A549 (cell line): ENCODE measurements at regions not wholly inside any gene's neighbourhood (a gene's known extent, or its start where the extent isn't known, plus 50 kb on each side); places are given as distances from the start of the nearest gene placed in this dataset.

ENCODE experiments used
- ATAC-seq, 2 experiments: fragments of 200-7000 bp in 1 of 2; fragments of >200 bp in 1 of 2; cut with Nextera tagmentation in 1 of 2; cut with Tn5 transposase in 1 of 2; 3 replicates each; pipeline versions ENCODE4 v1.8.0 to v1.9.1; 2018 to 2020; ENCODE audit warnings: mild to moderate bottlenecking in 1 of 2, moderate library complexity in 1 of 2
- CTCF ChIA-PET: fragments of 300-600 bp; sonication (Branson Sonifier 250); formaldehyde crosslinking; extraction: SDS; loops from one replicate; lab custom pipeline; 2021; ENCODE audit warnings: antibody characterized with exemption, inconsistent platforms; lab: Yijun Ruan, JAX
- POLR2A ChIA-PET: fragments of 350-600 bp; formaldehyde crosslinking; extraction: SDS; loops from one replicate; lab custom pipeline; 2021; ENCODE audit warnings: antibody characterized with exemption, inconsistent platforms; lab: Yijun Ruan, JAX
- DNase-seq, 2 experiments: peaks; one replicate each; pipeline versions ENCODE4 v3.0.0 to v3.0.0-alpha.2; 2011 to 2016; ENCODE audit warnings: low read depth in 1 of 2, low spot score in 1 of 2
- FAIRE-seq: peaks from 2 replicates; lab custom pipeline; 2011; peaks lifted over from hg19 to GRCh38; lab: Jason Lieb, UNC
- H3K27ac ChIP-seq, 2 experiments: fragments of >200 bp; sonication (Bioruptor Twin); formaldehyde crosslinking; 3 replicates each; pipeline ENCODE4 v1.5.1; 2016 to 2017
- H3K4me1 ChIP-seq: fragments of >200 bp; sonication (Bioruptor Twin); formaldehyde crosslinking; 3 replicates; pipeline ENCODE4 v1.6.1; 2016
- H3K4me2 ChIP-seq: fragments of >200 bp; sonication (Bioruptor Twin); formaldehyde crosslinking; 3 replicates; pipeline ENCODE4 v1.6.1; 2016
- H3K4me3 ChIP-seq: fragments of >200 bp; sonication (Bioruptor Twin); formaldehyde crosslinking; 3 replicates; pipeline ENCODE4 v1.5.1; 2016
- H3K9me3 ChIP-seq: fragments of >200 bp; sonication (Bioruptor Twin); formaldehyde crosslinking; 3 replicates; pipeline ENCODE4 v1.6.1; 2016
- BHLHE40 ChIP-seq: IDR thresholded peaks from 2 replicates; pipeline ENCODE4 v1.6.1; 2012; ENCODE audit warnings: low read depth, low read length, inconsistent platforms
- CBX2 ChIP-seq: fragments of 200-600 bp; sonication (generic); IDR thresholded peaks from 2 replicates; pipeline ENCODE4 v1.6.1; 2016; ENCODE audit warnings: low read depth, mild to moderate bottlenecking, borderline replicate concordance
- CBX8 ChIP-seq: fragments of 200-600 bp; sonication (generic); IDR thresholded peaks from 2 replicates; pipeline ENCODE4 v1.6.1; 2016
- CEBPB ChIP-seq, 2 experiments: fragments of >200 bp in 1 of 2; sonication (Bioruptor Twin) in 1 of 2; formaldehyde crosslinking in 1 of 2; IDR thresholded peaks; 2 replicates each; pipeline ENCODE4 v1.6.1; 2012 to 2016
- CHD2 ChIP-seq: fragments of 150-350 bp; IDR thresholded peaks from 2 replicates; pipeline ENCODE4 v1.6.1; 2014; ENCODE audit warnings: low read length; ENCODE audit not compliant: partially characterized antibody
- EP300 ChIP-seq, 2 experiments: fragments of >200 bp; sonication (Bioruptor Twin); formaldehyde crosslinking; IDR thresholded peaks; 2 replicates in 1 of 2; 3 replicates in 1 of 2; pipeline ENCODE4 v1.6.1; 2016 to 2017
- FOSL2 ChIP-seq, 2 experiments: fragments of 450-650 bp in 1 of 2; fragments of >200 bp in 1 of 2; sonication (Bioruptor Twin) in 1 of 2; formaldehyde crosslinking; IDR thresholded peaks; 2 replicates each; pipeline versions ENCODE4 v1.5.0 to v1.6.1; 2016 to 2020; ENCODE audit warnings: mild to moderate bottlenecking in 1 of 2, moderate library complexity in 1 of 2
- FOXS1 ChIP-seq: fragments of 250-450 bp; sonication (Bioruptor Pico); IDR thresholded peaks from 2 replicates; pipeline ENCODE4 v1.5.0; 2020; ENCODE audit warnings: mild to moderate bottlenecking, moderate library complexity
- HMGXB4 ChIP-seq: fragments of 250-450 bp; sonication (Bioruptor Pico); IDR thresholded peaks from 2 replicates; pipeline ENCODE4 v1.5.0; 2021; ENCODE audit warnings: mild to moderate bottlenecking, moderate library complexity, borderline replicate concordance
- HOXA7 ChIP-seq: fragments of 250-450 bp; sonication (Bioruptor Pico); IDR thresholded peaks from 2 replicates; pipeline ENCODE4 v1.5.0; 2020; ENCODE audit warnings: mild to moderate bottlenecking, moderate library complexity
- HOXB13 ChIP-seq: fragments of 250-450 bp; sonication (Bioruptor Pico); IDR thresholded peaks from 2 replicates; pipeline ENCODE4 v1.5.0; 2020; ENCODE audit warnings: low read depth, mild to moderate bottlenecking, moderate library complexity
- KDM5A ChIP-seq: fragments of 200-600 bp; sonication (generic); IDR thresholded peaks from 2 replicates; pipeline ENCODE4 v1.6.1; 2016; ENCODE audit warnings: antibody characterized with exemption, mild to moderate bottlenecking
- MAFK ChIP-seq: fragments of 450-650 bp; IDR thresholded peaks from 2 replicates; pipeline ENCODE4 v1.6.1; 2014; ENCODE audit not compliant: partially characterized antibody
- MAX ChIP-seq: IDR thresholded peaks from 2 replicates; pipeline ENCODE4 v1.6.1; 2012
- PBX3 ChIP-seq: IDR thresholded peaks from 2 replicates; pipeline ENCODE4 v1.6.1; 2012
- POLR2A ChIP-seq: IDR thresholded peaks from 2 replicates; pipeline ENCODE4 v1.6.1; 2012; ENCODE audit warnings: mild to moderate bottlenecking, low read length
- POLR2AphosphoS2 ChIP-seq: conservative IDR thresholded peaks from 2 replicates; pipeline ENCODE4 v1.6.1; 2012; ENCODE audit warnings: low read length, improper control_type of control experiment, inconsistent platforms
- RARB ChIP-seq: fragments of 250-450 bp; sonication (Bioruptor Pico); IDR thresholded peaks from 2 replicates; pipeline ENCODE4 v1.8.0; 2021; ENCODE audit warnings: mild to moderate bottlenecking, moderate library complexity
- SMC3 ChIP-seq: fragments of >200 bp; sonication (Bioruptor Twin); formaldehyde crosslinking; IDR thresholded peaks from 3 replicates; pipeline ENCODE4 v1.6.1; 2018; ENCODE audit warnings: inconsistent platforms
- SREBF2 ChIP-seq: fragments of 450-650 bp; IDR thresholded peaks from 2 replicates; pipeline ENCODE4 v1.6.1; 2014; ENCODE audit warnings: mild to moderate bottlenecking, moderate library complexity
- TP53 ChIP-seq: fragments of 250-450 bp; sonication (Bioruptor Pico); IDR thresholded peaks from 2 replicates; pipeline ENCODE4 v1.5.0; 2021; ENCODE audit warnings: mild to moderate bottlenecking, moderate library complexity
- ZFP36 ChIP-seq: fragments of 450-650 bp; IDR thresholded peaks from 2 replicates; pipeline ENCODE4 v1.6.1; 2014; ENCODE audit warnings: borderline replicate concordance; ENCODE audit not compliant: partially characterized antibody
- ZSCAN20 ChIP-seq: fragments of 250-450 bp; sonication (Bioruptor Pico); IDR thresholded peaks from 2 replicates; pipeline ENCODE4 v1.8.0; 2022; ENCODE audit warnings: mild to moderate bottlenecking, moderate library complexity
- WGBS: methylation state at CpG from one replicate; pipeline ENCODE4 v1.1.6; 2017; ENCODE audit errors: missing lambda C conversion rate; 5-methylcytosine and 5-hydroxymethylcytosine counted together
- TF ChIP-seq, protein P1 (sequence below): fragments of >200 bp; sonication (Bioruptor Twin); formaldehyde crosslinking; IDR thresholded peaks from 3 replicates; pipeline ENCODE4 v1.5.1; 2016

- Histone ChIP-seq H3K27ac (no peak overlapping the region), H3K4me2 (no peak overlapping the region), H3K4me1 (peaks cover 5% of the 10 kb centered on the region; the same call in 1 of the 3 replicates), H3K9me3 (no peaks in the 10 kb centered on the region), H3K4me3 (no peak overlapping the region)
- DNase-seq, result no peak
- TF ChIP-seq SMC3, result no peak
- no peak for TF ChIP-seq HOXB13 (CRISPR knock-in tag)
- no peak for TF ChIP-seq TP53 (CRISPR knock-in tag)
- no peak for TF ChIP-seq CBX8
- TF ChIP-seq CBX2, result no peak
- TF ChIP-seq HOXA7 (CRISPR knock-in tag), result no peak
- TF ChIP-seq EP300 (IDR thresholded peaks at IDR 0.05), result no peak
- no peak for TF ChIP-seq PBX3
- no peak for TF ChIP-seq POLR2AphosphoS2
- ChIA-PET CTCF (interaction anchor here (1.3 to 2.5 kb wide), 3 partner anchors 17 to 1305 kb away, joined by 3 to 7 read pairs (median 6); no protein-coding TSS in a partner anchor), POLR2A (no interaction called here)
- ATAC-seq, result no peak
- 89% methylated on average over 5 of the region's 5 CpGs for WGBS
- no peak for FAIRE-seq
Measured at GRCh38 chr12:30824311-30824710, 69.6 kb upstream of the CAPRIN2 start.

DNA sequence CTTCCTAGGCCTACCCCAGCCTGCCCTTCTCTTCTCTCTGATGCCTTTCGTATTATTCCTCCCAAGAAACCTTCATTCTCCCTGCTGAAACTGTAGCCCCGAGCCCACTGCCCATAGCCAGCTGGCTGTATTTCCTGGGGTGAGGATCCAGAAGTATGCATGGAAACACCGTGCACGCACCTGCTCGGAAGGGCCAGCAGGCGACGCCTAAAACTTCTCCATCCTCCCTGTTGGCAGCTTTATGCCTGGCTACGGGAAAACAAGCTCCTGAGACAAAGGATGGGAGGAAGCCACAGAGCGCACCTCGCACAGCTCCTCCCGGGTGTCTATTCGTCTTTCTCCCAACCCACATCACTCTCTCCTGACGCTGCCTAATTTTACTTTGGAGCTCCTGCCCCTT is 69.0 kb upstream of the CAPRIN2 start:
- WGBS, result 81% methylated on average over 13 of the region's 13 CpGs
- TF ChIP-seq FOXS1 (CRISPR knock-in tag) (no peak), CBX8 (no peak), RARB (CRISPR knock-in tag) (no peak), ZFP36 (no peak)
- no peak for DNase-seq

DNA sequence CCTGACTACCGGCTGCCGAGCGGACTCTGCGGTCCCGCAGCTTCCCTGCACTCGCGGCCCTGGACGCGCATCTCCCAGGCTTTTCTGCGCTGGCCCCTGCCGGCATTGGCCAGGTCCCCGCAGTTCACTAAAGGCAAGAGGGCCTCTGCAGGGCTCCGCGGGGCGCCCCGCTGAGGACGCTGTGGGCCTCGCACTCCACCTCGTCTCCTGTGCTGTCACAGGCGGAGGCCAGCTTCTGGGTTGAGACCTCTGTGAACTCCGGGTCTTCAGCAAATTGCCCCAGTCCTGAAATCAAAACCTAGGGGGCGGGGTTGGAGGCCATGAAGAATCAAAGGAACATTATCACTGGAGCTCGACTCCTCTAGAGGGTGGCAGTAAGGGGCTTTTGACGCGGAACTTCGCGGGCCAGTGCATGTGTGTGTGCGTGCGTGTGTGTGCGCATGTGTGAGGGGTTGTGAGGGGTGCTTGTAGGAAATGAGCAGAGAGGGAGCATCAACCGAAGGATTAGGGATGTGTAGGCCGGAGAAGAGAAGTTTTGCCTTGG is 68.5 kb upstream of the CAPRIN2 start:
- ATAC-seq, result peak; percentile 77 to 84
- peaks cover 5% of the 10 kb centered on the region; the same call in 1 of the 3 replicates for H3K4me1 ChIP-seq
- CTCF ChIA-PET, result interaction anchor here (1.3 to 2.5 kb wide), 5 partner anchors 16 to 1304 kb away, joined by 3 to 7 read pairs (median 5); no protein-coding TSS in a partner anchor
- POLR2A ChIA-PET, result interaction anchor here (0.7 to 1.9 kb wide), 3 partner anchors 27 to 70 kb away, joined by 3 to 12 read pairs (median 7); partner anchors contain the start of gene CAPRIN2
- WGBS, result 84% methylated on average over 24 of the region's 32 CpGs
- TF ChIP-seq MAFK (no peak), FOSL2 (IDR thresholded peaks at IDR 0.05) (no peak), FOSL2 (CRISPR knock-in tag; IDR thresholded peaks at IDR 0.05) (no peak)
- no peak for FAIRE-seq
- peak overlapping the region; percentile 87 for H3K4me2 ChIP-seq
- DNase-seq, result peak in 1 of 2 experiments; percentile 43
- H3K9me3 ChIP-seq, result no peaks in the 10 kb centered on the region
- H3K27ac ChIP-seq, result peak overlapping the region; percentile 79 to 80
- peak overlapping the region; percentile 54 for H3K4me3 ChIP-seq

More for the DNA sequence above, 69.0 kb upstream of the CAPRIN2 start:
- Histone ChIP-seq H3K9me3 (no peaks in the 10 kb centered on the region), H3K4me1 (peaks cover 5% of the 10 kb centered on the region; the same call in 1 of the 3 replicates), H3K27ac (no peak overlapping the region), H3K4me3 (no peak overlapping the region), H3K4me2 (no peak overlapping the region)
- ATAC-seq (0 out of 6 replicates have a peak, but pooled peaks of 1 of the 2 experiments have one; percentile 2), FAIRE-seq (no peak)
- POLR2A ChIA-PET, result interaction anchor here (1.9 kb wide), 1 partner anchor 28 kb away, joined by 12 read pairs; no protein-coding TSS in a partner anchor
- CTCF ChIA-PET, result interaction anchor here (1.3 to 2.5 kb wide), 3 partner anchors 16 to 1304 kb away, joined by 3 to 7 read pairs (median 6); no protein-coding TSS in a partner anchor

GRCh38 chr12:30822385-30823155 is 67.8 kb upstream of the CAPRIN2 start:
- no peaks in the 10 kb centered on the region for H3K9me3 ChIP-seq
- DNase-seq (peak; percentile 52), FAIRE-seq (no peak), ATAC-seq (peak; percentile 74 to 85)
- peak overlapping the region; percentile 79 to 80 for H3K27ac ChIP-seq
- CTCF ChIA-PET, result interaction anchor here (1.2 to 1.4 kb wide), 3 partner anchors 21 to 69 kb away, joined by 3 to 6 read pairs (median 5); no protein-coding TSS in a partner anchor
- peaks cover 5% of the 10 kb centered on the region; the same call in 1 of the 3 replicates for H3K4me1 ChIP-seq
- POLR2A ChIA-PET, result interaction anchor here (0.7 to 1.9 kb wide), 5 partner anchors 10 to 1442 kb away, joined by 3 to 12 read pairs (median 4); partner anchors contain the start of genes CAPRIN2 and ERGIC2
- H3K4me3 ChIP-seq, result peak overlapping the region; percentile 54
- WGBS, result 48% methylated on average over 50 of the region's 50 CpGs
- H3K4me2 ChIP-seq, result peak overlapping the region; percentile 87
- TF ChIP-seq SREBF2 (no peak), POLR2A (peak; percentile 25; the same call in 1 of the 2 replicates), BHLHE40 (no peak), CEBPB (IDR thresholded peaks at IDR 0.05) (no peak), ZSCAN20 (CRISPR knock-in tag) (no peak), SMC3 (no peak), MAX (peak; percentile 68), HMGXB4 (no peak), KDM5A (no peak), CHD2 (peak; percentile 65)
- TF ChIP-seq, protein P1, sequence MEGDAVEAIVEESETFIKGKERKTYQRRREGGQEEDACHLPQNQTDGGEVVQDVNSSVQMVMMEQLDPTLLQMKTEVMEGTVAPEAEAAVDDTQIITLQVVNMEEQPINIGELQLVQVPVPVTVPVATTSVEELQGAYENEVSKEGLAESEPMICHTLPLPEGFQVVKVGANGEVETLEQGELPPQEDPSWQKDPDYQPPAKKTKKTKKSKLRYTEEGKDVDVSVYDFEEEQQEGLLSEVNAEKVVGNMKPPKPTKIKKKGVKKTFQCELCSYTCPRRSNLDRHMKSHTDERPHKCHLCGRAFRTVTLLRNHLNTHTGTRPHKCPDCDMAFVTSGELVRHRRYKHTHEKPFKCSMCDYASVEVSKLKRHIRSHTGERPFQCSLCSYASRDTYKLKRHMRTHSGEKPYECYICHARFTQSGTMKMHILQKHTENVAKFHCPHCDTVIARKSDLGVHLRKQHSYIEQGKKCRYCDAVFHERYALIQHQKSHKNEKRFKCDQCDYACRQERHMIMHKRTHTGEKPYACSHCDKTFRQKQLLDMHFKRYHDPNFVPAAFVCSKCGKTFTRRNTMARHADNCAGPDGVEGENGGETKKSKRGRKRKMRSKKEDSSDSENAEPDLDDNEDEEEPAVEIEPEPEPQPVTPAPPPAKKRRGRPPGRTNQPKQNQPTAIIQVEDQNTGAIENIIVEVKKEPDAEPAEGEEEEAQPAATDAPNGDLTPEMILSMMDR, result peak; percentile 26; the same call in 2 of the 3 replicates
